ENCODE measurements at regions not wholly inside any gene's neighbourhood (a gene's known extent, or its start where the extent isn't known, plus 50 kb on each side); places are given as distances from the start of the nearest gene placed in this dataset.

DNA sequence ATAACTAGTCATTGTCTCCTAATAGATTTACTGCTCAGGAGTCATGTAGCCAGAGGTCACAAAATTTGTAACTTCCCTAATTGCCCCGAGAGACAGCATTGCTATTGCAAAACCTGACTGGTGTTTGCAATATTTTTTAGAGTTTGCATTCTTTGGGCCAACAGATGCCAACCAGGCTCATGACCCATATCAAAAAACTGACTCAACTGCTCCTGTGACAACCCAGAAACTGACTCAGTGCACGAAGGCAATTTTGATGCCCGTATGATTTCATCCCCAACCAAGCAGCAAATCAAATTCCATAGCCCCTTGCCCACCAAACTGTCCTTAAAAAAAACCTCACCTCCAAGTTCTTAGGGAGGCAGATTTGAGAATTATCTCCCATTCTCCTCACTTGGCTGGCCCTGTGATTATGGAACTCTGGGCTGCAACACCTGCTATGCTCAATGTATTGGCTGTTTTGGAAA, 951.3 kb downstream of the TSN start:
- no peak for FAIRE-seq
- no peak for DNase-seq (ENCODE audit: low read depth in 1 of 2, low spot score in 2 of 2)
- H3K56ac ChIP-seq (replicated peaks; ENCODE audit: insufficient read length, low read depth, low read length), result no peak overlapping the region
- H3K36me3 ChIP-seq (ENCODE audit: control insufficient read depth in 2 of 4, insufficient read depth in 4 of 4, low read length in 3 of 4), result no peaks in the 10 kb centered on the region; a peak in 1 of 8 replicates
- no peak overlapping the region for H2BK20ac ChIP-seq (ENCODE audit: low read length)
- no peaks in the 10 kb centered on the region for H3K4me1 ChIP-seq (replicated peaks in 1 of 4; ENCODE audit: control insufficient read depth in 3 of 4, insufficient read depth in 4 of 4, low read length in 3 of 4)
- H3K27me3 ChIP-seq (replicated peaks in 1 of 4; ENCODE audit: control insufficient read depth in 3 of 4, extremely low read depth in 1 of 4, insufficient read depth in 3 of 4, low read length in 3 of 4), result no peaks in the 10 kb centered on the region
- H3K18ac ChIP-seq (ENCODE audit: extremely low read depth, low read length), result no peak overlapping the region
- no peak overlapping the region for H4K8ac ChIP-seq (ENCODE audit: extremely low read depth, insufficient read depth, low read length)
- ChIA-PET CTCF (ENCODE audit: partially characterized antibody) (no interaction called here), POLR2A (ENCODE audit: partially characterized antibody) (no interaction called here)
- H3K27ac ChIP-seq (ENCODE audit: low read depth, low read length), result no peak overlapping the region
- no peaks in the 10 kb centered on the region for H3K23me2 ChIP-seq (ENCODE audit: low read depth, low read length)
- no peak overlapping the region for H3K23ac ChIP-seq (ENCODE audit: insufficient read length)
- no peak overlapping the region for H2BK120ac ChIP-seq (replicated peaks; ENCODE audit: low read depth, low read length)
- no peak overlapping the region for H3K4me3 ChIP-seq (ENCODE audit: extremely low read depth in 1 of 4, insufficient read depth in 2 of 4, low read depth in 3 of 4, low read length in 4 of 4)
- H3K9ac ChIP-seq (replicated peaks in 1 of 4; ENCODE audit: extremely low read depth in 1 of 4, low read depth in 3 of 4, low read length in 3 of 4), result no peak overlapping the region
- H4K20me1 ChIP-seq (replicated peaks in 1 of 2; ENCODE audit: control insufficient read depth in 1 of 2, insufficient read depth in 2 of 2, low read length in 2 of 2), result no peaks in the 10 kb centered on the region
- no peak overlapping the region for H4K5ac ChIP-seq (ENCODE audit: insufficient read length, low read depth, low read length)
- no peak overlapping the region for H3K4me2 ChIP-seq (ENCODE audit: insufficient read depth in 1 of 2, low read depth in 2 of 2, low read length in 2 of 2)
- H2BK12ac ChIP-seq (ENCODE audit: low read depth, low read length), result no peak overlapping the region
- H4K91ac ChIP-seq (replicated peaks; ENCODE audit: insufficient read length, low read length), result no peak overlapping the region
- no peak overlapping the region for H2BK15ac ChIP-seq (ENCODE audit: low read length)
- no peak overlapping the region for H2AK5ac ChIP-seq (ENCODE audit: low read depth, low read length)
- no peak overlapping the region for H2AFZ ChIP-seq (ENCODE audit: low read length)
- H3K4ac ChIP-seq (replicated peaks; ENCODE audit: insufficient read length, low read depth, low read length), result no peak overlapping the region
- H3K9me3 ChIP-seq (ENCODE audit: insufficient read depth in 2 of 2, low read depth in 1 of 2, low read length in 1 of 2), result 0 out of 4 replicates have a peak, but pooled peaks cover 0 to 2% of the 10 kb centered on the region in 2 experiments
- no peaks in the 10 kb centered on the region for H3K79me1 ChIP-seq (ENCODE audit: low read depth, low read length)
- WGBS, 2 experiments (ENCODE audit: extremely low coverage in 1 of 2, insufficient coverage in 1 of 2, insufficient read length in 1 of 2, insufficient replicate concordance in 2 of 2, low coverage in 1 of 2, low lambda C conversion rate in 2 of 2, missing lambda C conversion rate in 1 of 2), result 89% methylated on average over 3 of the region's 3 CpGs; no CpG with 5 or more reads in 1 of the 2 experiments
- H3K79me2 ChIP-seq (ENCODE audit: control insufficient read depth in 1 of 2, insufficient read depth in 2 of 2, low read length in 2 of 2), result no peaks in the 10 kb centered on the region
- no peak overlapping the region for H3K14ac ChIP-seq (ENCODE audit: insufficient read length)
- H2BK5ac ChIP-seq (ENCODE audit: low read depth, low read length), result no peak overlapping the region
- no peak for TF ChIP-seq JUND (IDR thresholded peaks at IDR 0.05; ENCODE audit: low read length)
- TF ChIP-seq SP4 (IDR thresholded peaks at IDR 0.05; ENCODE audit: low read length), result no peak
- TF ChIP-seq, protein P1, sequence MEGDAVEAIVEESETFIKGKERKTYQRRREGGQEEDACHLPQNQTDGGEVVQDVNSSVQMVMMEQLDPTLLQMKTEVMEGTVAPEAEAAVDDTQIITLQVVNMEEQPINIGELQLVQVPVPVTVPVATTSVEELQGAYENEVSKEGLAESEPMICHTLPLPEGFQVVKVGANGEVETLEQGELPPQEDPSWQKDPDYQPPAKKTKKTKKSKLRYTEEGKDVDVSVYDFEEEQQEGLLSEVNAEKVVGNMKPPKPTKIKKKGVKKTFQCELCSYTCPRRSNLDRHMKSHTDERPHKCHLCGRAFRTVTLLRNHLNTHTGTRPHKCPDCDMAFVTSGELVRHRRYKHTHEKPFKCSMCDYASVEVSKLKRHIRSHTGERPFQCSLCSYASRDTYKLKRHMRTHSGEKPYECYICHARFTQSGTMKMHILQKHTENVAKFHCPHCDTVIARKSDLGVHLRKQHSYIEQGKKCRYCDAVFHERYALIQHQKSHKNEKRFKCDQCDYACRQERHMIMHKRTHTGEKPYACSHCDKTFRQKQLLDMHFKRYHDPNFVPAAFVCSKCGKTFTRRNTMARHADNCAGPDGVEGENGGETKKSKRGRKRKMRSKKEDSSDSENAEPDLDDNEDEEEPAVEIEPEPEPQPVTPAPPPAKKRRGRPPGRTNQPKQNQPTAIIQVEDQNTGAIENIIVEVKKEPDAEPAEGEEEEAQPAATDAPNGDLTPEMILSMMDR (IDR thresholded peaks at IDR 0.05; ENCODE audit: control extremely low read depth in 1 of 3, insufficient read depth in 1 of 3, low read depth in 1 of 3, low read length in 3 of 3), result no peak
- TF ChIP-seq HDAC6 (IDR thresholded peaks at IDR 0.05; ENCODE audit: low read depth, low read length), result no peak
- no peak for TF ChIP-seq CREB1 (IDR thresholded peaks at IDR 0.05)
- TF ChIP-seq, protein P2, sequence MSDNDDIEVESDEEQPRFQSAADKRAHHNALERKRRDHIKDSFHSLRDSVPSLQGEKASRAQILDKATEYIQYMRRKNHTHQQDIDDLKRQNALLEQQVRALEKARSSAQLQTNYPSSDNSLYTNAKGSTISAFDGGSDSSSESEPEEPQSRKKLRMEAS (IDR thresholded peaks at IDR 0.05), result no peak
- no peak for TF ChIP-seq TCF12 (IDR thresholded peaks at IDR 0.05; ENCODE audit: low read depth, low read length)
- no peak for TF ChIP-seq TAF7 (optimal IDR thresholded peaks at IDR 0.05; ENCODE audit: borderline replicate concordance, low read depth, low read length)
- TF ChIP-seq POLR2A (IDR thresholded peaks at IDR 0.05; ENCODE audit: control extremely low read depth in 1 of 2, low read depth in 2 of 2, low read length in 2 of 2), result no peak
- no peak for TF ChIP-seq SIRT6 (IDR thresholded peaks at IDR 0.05; ENCODE audit: low read length)
- no peak for TF ChIP-seq POLR2AphosphoS5 (IDR thresholded peaks at IDR 0.05; ENCODE audit: low read depth, low read length)
- no peak for TF ChIP-seq POU5F1 (IDR thresholded peaks at IDR 0.05; ENCODE audit: low read depth, low read length)
- TF ChIP-seq ASH2L (IDR thresholded peaks at IDR 0.05; ENCODE audit: low read length), result no peak
- TF ChIP-seq CEBPB (IDR thresholded peaks at IDR 0.05; ENCODE audit: low read depth, low read length), result no peak
